Skeletal muscle tissue (tissue), 3 donors: ENCODE measurements at regions not wholly inside any gene's neighbourhood (a gene's known extent, or its start where the extent isn't known, plus 50 kb on each side); places are given as distances from the start of the nearest gene placed in this dataset.

Experiments
- H3K27ac ChIP-seq: one replicate; pipeline ENCODE4 v1.7.0; 2013; ENCODE audit warnings: mild to moderate bottlenecking, low read depth, low read length, inconsistent platforms
- H3K27me3 ChIP-seq, 3 donors: one replicate each; pipeline ENCODE4 v1.7.0; 2013; ENCODE audit warnings: low read length in 3 of 3; ENCODE audit not compliant: control insufficient read depth in 3 of 3, insufficient read depth in 3 of 3
- H3K36me3 ChIP-seq, 3 donors: one replicate each; pipeline ENCODE4 v1.7.0; 2013; ENCODE audit warnings: low read length in 3 of 3; ENCODE audit not compliant: control insufficient read depth in 3 of 3, insufficient read depth in 3 of 3
- H3K4me1 ChIP-seq, 3 donors: one replicate each; pipeline ENCODE4 v1.7.0; 2013; ENCODE audit warnings: low read length in 3 of 3, mild to moderate bottlenecking in 3 of 3; ENCODE audit not compliant: control insufficient read depth in 3 of 3, insufficient read depth in 3 of 3
- H3K4me3 ChIP-seq, 3 donors: one replicate each; pipeline ENCODE4 v1.7.0; 2013; ENCODE audit warnings: low read length in 3 of 3
- H3K9ac ChIP-seq, 3 donors: one replicate each; pipeline ENCODE4 v1.7.0; 2013; ENCODE audit warnings: low read length in 3 of 3, mild to moderate bottlenecking in 3 of 3, moderate library complexity in 2 of 3, low read depth in 1 of 3
- H3K9me3 ChIP-seq, 3 donors: one replicate each; pipeline ENCODE4 v1.7.0; 2013; ENCODE audit warnings: low read length in 3 of 3; ENCODE audit not compliant: control insufficient read depth in 3 of 3
- donor health status: Osteomylitis.

DNA sequence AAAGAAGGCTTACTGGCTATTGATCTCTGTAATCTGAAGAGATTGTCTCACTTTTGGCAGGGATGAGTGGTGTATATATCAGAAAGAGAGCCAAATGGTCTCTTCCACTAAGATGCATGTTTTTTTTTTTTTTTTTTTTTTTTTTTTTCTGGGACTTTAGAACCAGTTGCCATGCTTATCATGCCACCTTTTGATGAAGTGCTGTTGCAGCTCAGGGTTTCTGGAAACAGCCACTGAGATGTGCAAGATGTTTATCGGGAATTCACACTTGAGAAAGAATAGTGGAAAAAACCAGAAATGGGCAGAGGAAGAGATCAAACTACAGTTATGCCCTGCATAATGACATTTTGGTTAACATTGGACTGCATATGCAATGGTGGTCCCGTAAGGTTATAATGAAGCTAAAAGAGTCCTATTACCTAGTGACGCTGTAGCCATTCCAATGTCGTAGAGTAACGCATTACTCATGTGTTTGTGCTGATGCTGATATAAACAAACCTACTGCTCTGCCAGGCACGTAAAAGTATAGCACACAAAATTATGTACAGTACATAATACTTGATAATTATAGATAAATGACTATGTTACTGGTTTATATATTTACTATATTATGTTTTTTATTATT, 121.0 kb downstream of the KLF5 start:
- no peaks in the 10 kb centered on the region for H3K36me3 ChIP-seq
- no peaks in the 10 kb centered on the region for H3K27me3 ChIP-seq
- H3K4me3 ChIP-seq = no peak overlapping the region
- no peaks in the 10 kb centered on the region for H3K9me3 ChIP-seq
- no peaks in the 10 kb centered on the region for H3K4me1 ChIP-seq
- H3K9ac ChIP-seq = no peak overlapping the region
- no peak overlapping the region for H3K27ac ChIP-seq

DNA sequence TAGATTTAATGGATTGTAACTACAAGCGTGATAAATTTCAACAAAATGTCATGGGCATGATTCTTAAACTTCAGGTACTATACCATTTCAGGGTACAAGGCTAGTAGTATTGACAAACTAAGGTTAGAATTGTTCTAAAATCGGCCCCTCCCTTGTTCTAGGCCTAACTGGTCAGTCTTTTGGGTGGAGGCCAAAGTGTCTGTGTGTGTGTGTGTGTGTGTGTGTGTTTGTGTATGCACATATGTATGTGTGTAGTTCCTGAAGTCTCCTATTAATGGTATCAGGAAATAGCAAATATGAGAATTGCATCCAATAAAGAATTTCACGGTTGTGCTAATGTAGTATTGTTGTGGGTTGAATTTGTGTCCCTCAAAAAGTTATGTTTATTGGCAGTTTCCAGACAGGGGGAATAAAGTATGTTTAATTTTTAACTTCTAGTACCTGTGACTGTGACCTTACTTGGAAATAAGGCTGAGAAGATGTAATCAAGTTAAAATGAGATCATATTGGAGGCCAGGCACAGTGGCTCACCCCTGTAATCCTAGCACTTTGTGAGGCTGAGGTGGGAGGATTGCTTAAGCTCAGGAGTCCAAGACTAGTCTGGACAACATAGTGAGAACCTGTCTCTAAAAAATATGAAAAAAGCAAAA, 119.2 kb downstream of the KLF5 start:
- Histone ChIP-seq H3K27me3 (no peaks in the 10 kb centered on the region), H3K4me1 (no peaks in the 10 kb centered on the region), H3K36me3 (no peaks in the 10 kb centered on the region), H3K27ac (no peak overlapping the region), H3K9ac (no peak overlapping the region), H3K9me3 (no peaks in the 10 kb centered on the region), H3K4me3 (no peak overlapping the region)

- H3K4me3 ChIP-seq = no peak overlapping the region
- H3K4me1 ChIP-seq = no peaks in the 10 kb centered on the region
- no peaks in the 10 kb centered on the region for H3K9me3 ChIP-seq
- H3K27ac ChIP-seq = no peak overlapping the region
- no peak overlapping the region for H3K9ac ChIP-seq
- H3K27me3 ChIP-seq = no peaks in the 10 kb centered on the region
- H3K36me3 ChIP-seq = no peaks in the 10 kb centered on the region
These were observed 118.2 kb downstream of the KLF5 start for GRCh38 chr13:73177017-73177416.

DNA sequence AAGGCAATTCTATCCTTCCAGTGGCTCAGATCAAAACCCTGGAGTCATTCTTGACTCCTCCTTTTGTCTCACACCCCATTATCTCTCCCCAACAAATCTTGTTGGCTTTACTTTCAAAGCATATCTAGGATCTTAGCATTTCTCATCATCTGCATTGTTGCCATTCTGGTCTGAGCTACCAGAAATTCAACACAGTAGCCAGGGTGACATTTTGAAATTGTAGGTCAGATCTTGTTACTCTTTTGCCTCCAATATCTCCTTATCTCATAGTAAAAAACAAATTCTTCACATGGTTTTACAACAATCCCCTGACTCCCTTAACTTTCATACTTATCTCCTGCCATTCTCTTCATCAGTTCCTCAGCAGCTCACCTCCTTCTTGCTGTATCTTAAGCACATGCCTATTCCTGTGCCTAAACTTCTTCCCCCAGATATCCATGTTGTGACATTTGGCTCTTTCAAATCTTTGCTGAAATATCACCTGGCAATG, 115.8 kb downstream of the KLF5 start:
- Histone ChIP-seq H3K4me1 (no peaks in the 10 kb centered on the region), H3K27ac (no peak overlapping the region), H3K36me3 (no peaks in the 10 kb centered on the region), H3K9ac (no peak overlapping the region), H3K27me3 (no peaks in the 10 kb centered on the region), H3K4me3 (no peak overlapping the region), H3K9me3 (no peaks in the 10 kb centered on the region)

- Histone ChIP-seq H3K27me3 (no peaks in the 10 kb centered on the region), H3K4me3 (no peak overlapping the region), H3K4me1 (no peaks in the 10 kb centered on the region), H3K36me3 (no peaks in the 10 kb centered on the region), H3K9ac (no peak overlapping the region), H3K27ac (no peak overlapping the region), H3K9me3 (no peaks in the 10 kb centered on the region)
These were observed 114.5 kb downstream of the KLF5 start for GRCh38 chr13:73173279-73173811.

GRCh38 chr13:73171926-73172325, 113.1 kb downstream of the KLF5 start:
- H3K9me3 ChIP-seq = no peaks in the 10 kb centered on the region
- no peaks in the 10 kb centered on the region for H3K36me3 ChIP-seq
- no peaks in the 10 kb centered on the region for H3K27me3 ChIP-seq
- no peak overlapping the region for H3K4me3 ChIP-seq
- no peak overlapping the region for H3K27ac ChIP-seq
- H3K9ac ChIP-seq = no peak overlapping the region
- no peaks in the 10 kb centered on the region for H3K4me1 ChIP-seq

DNA sequence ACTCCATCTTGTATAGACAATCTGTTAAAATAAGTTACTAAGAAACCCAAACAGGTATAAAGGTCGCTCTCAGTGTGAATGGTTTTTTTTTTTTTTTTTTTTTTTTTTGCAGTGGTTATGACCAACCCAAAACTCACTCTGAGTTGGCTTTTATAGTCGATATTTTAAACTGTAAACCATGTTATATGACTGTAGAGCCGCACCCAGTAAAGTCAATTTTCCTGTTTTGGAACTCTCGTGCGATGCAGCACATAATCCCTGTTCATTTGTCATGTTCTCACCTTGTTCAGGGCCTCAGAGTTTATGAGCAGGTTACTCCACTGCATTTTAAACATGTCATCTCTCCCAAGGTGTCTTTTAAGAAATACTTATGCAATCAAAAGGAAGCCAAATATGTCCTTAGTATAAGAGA, 112.5 kb downstream of the KLF5 start:
- Histone ChIP-seq H3K9me3 (no peaks in the 10 kb centered on the region), H3K9ac (no peak overlapping the region), H3K4me1 (no peaks in the 10 kb centered on the region), H3K36me3 (no peaks in the 10 kb centered on the region), H3K4me3 (no peak overlapping the region), H3K27ac (no peak overlapping the region), H3K27me3 (no peaks in the 10 kb centered on the region)

GRCh38 chr13:73169971-73170370, 111.2 kb downstream of the KLF5 start:
- no peak overlapping the region for H3K9ac ChIP-seq
- no peaks in the 10 kb centered on the region for H3K4me1 ChIP-seq
- H3K27me3 ChIP-seq = no peaks in the 10 kb centered on the region
- H3K27ac ChIP-seq = no peak overlapping the region
- no peaks in the 10 kb centered on the region for H3K9me3 ChIP-seq
- H3K4me3 ChIP-seq = no peak overlapping the region
- no peaks in the 10 kb centered on the region for H3K36me3 ChIP-seq

DNA sequence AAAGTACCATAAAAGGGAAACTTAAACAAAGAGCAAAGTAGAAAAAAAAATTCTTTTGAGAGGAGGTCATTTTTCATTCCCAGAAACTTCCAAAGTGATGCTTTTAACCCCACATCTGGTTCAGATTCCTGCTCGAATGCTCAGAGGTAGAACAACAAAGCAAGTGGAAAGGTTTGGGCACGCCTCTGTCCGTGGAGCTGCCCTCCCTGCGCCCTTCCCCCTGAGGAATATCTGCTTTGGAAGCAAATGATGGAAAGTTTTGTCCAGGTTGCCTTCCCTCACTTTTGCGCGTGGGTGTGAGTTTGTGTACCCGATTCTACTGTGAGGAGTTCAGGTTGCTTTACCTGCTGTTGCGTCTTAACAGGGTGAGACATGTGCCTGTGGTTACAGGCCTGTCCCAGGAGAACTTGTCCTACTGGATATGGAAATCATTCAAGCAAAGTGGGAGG, 110.2 kb downstream of the KLF5 start:
- Histone ChIP-seq H3K36me3 (no peaks in the 10 kb centered on the region), H3K27ac (no peak overlapping the region), H3K27me3 (no peaks in the 10 kb centered on the region), H3K4me1 (no peaks in the 10 kb centered on the region), H3K9ac (no peak overlapping the region), H3K9me3 (no peaks in the 10 kb centered on the region), H3K4me3 (no peak overlapping the region)

GRCh38 chr13:73168226-73168952, 109.6 kb downstream of the KLF5 start:
- Histone ChIP-seq H3K9ac (no peak overlapping the region), H3K36me3 (no peaks in the 10 kb centered on the region), H3K9me3 (no peaks in the 10 kb centered on the region), H3K27ac (no peak overlapping the region), H3K4me3 (no peak overlapping the region), H3K27me3 (no peaks in the 10 kb centered on the region), H3K4me1 (no peaks in the 10 kb centered on the region)
